ENCODE measurements at regions not wholly inside any gene's neighbourhood (a gene's known extent, or its start where the extent isn't known, plus 50 kb on each side); places are given as distances from the start of the nearest gene placed in this dataset.

GRCh38 chr1:185450917-185451316 is 133.9 kb upstream of the IVNS1ABP start:
- H3K4me3 ChIP-seq (replicated peaks in 1 of 3; ENCODE audit: insufficient read depth in 1 of 3, low read depth in 1 of 3, low read length in 3 of 3) = no peak overlapping the region
- H4K20me1 ChIP-seq (replicated peaks; ENCODE audit: control insufficient read depth, extremely low read depth, insufficient read depth, low read length) = no peaks in the 10 kb centered on the region
- H3K9ac ChIP-seq (replicated peaks; ENCODE audit: extremely low read depth, insufficient read depth, low read length) = no peak overlapping the region
- no TSS peak for BruUV-seq (replicated peaks)
- TF ChIP-seq POLR2A (IDR thresholded peaks at IDR 0.05; ENCODE audit: low read depth, low read length) (no peak), CTCF (IDR thresholded peaks at IDR 0.05; ENCODE audit: extremely low read depth in 1 of 2, insufficient read depth in 1 of 2, low read depth in 1 of 2, low read length in 2 of 2) (no peak), MYC (IDR thresholded peaks at IDR 0.05; ENCODE audit: low read depth, low read length) (no peak), FOS (IDR thresholded peaks at IDR 0.05; ENCODE audit: borderline replicate concordance, insufficient read depth, low read length) (no peak), GATA2 (IDR thresholded peaks at IDR 0.05; ENCODE audit: insufficient read depth, insufficient read length, low read depth, low read length) (no peak), EZH2 (IDR thresholded peaks at IDR 0.05; ENCODE audit: borderline replicate concordance, low read depth, low read length, severe bottlenecking) (no peak), POLR2AphosphoS5 (IDR thresholded peaks at IDR 0.05; ENCODE audit: insufficient read depth, low read depth, low read length) (no peak)
- dilution Hi-C loops (cut with MboI; ENCODE audit: extremely low pct_ligation_motif_present, low sequenced_read_pairs) = no loop called here
- no peak overlapping the region for H3K27ac ChIP-seq (ENCODE audit: insufficient read depth, low read depth, low read length)
- no peaks in the 10 kb centered on the region for H3K27me3 ChIP-seq (ENCODE audit: control insufficient read depth in 2 of 2, insufficient read depth in 2 of 2, low read length in 2 of 2)
- intact Hi-C loops (cut with micrococcal nuclease) = loop anchor here (5.0 kb wide), 1 partner anchor 134 kb away; the partner anchor contains the start of gene IVNS1ABP
- H2AFZ ChIP-seq (ENCODE audit: low read depth, low read length) = no peak overlapping the region
- H3K79me2 ChIP-seq (ENCODE audit: control insufficient read depth, insufficient read depth, low read length) = no peaks in the 10 kb centered on the region
- H3K9me1 ChIP-seq (replicated peaks; ENCODE audit: control insufficient read depth, extremely low read depth, insufficient read depth, low read length) = no peaks in the 10 kb centered on the region
- peaks cover 3% of the 10 kb centered on the region for H3K4me1 ChIP-seq (ENCODE audit: control insufficient read depth, extremely low read depth, insufficient read depth, low read length)
- DNase-seq (ENCODE audit: low read depth, low spot score) (no peak), FAIRE-seq (no peak)
- ChIA-PET CTCF (interaction anchor here (1.6 kb wide), 1 partner anchor 21 kb away, joined by 3 read pairs; no protein-coding TSS in a partner anchor), POLR2A (no interaction called here)
- no peaks in the 10 kb centered on the region for H3K36me3 ChIP-seq (ENCODE audit: control insufficient read depth in 2 of 2, extremely low read depth in 1 of 2, insufficient read depth in 2 of 2, low read length in 2 of 2)
- H3K9me3 ChIP-seq (replicated peaks; ENCODE audit: control insufficient read depth, insufficient read depth, low read length) = no peaks in the 10 kb centered on the region
- no peak overlapping the region for H3K4me2 ChIP-seq (ENCODE audit: insufficient read depth, low read length)

All from endothelial cell of umbilical vein (primary cell).